ENCODE measurements at regions not wholly inside any gene's neighbourhood (a gene's known extent, or its start where the extent isn't known, plus 50 kb on each side); places are given as distances from the start of the nearest gene placed in this dataset.
"Not testable (repeated sequence)": the region's sequence is repeated elsewhere in the genome, so short reads cannot be mapped to it uniquely, and the experiment has no call there.

GRCh38 chrX:44742480-44743155 is 101.2 kb upstream of the DUSP21 start:
- no peaks in the 10 kb centered on the region for H3K36me3 Mint-ChIP-seq (ENCODE audit: unreplicated experiment)
- no peak for TF ChIP-seq CTCF (IDR thresholded peaks at IDR 0.05; ENCODE audit: partially characterized antibody, unreplicated experiment)
- H3K9me3 Mint-ChIP-seq (ENCODE audit: unreplicated experiment), result peaks cover 1% of the 10 kb centered on the region
- no peak for DNase-seq
- H3K4me3 Mint-ChIP-seq (ENCODE audit: unreplicated experiment), result no peak overlapping the region
- no peak overlapping the region for H3K27ac Mint-ChIP-seq (ENCODE audit: unreplicated experiment)
- no peaks in the 10 kb centered on the region for H3K27me3 Mint-ChIP-seq (ENCODE audit: unreplicated experiment)
- no peaks in the 10 kb centered on the region for H3K4me1 Mint-ChIP-seq (ENCODE audit: low read depth, unreplicated experiment)

GRCh38 chrX:44741859-44742258 is 102.0 kb upstream of the DUSP21 start:
- not testable (repeated sequence) for H3K36me3 Mint-ChIP-seq (ENCODE audit: unreplicated experiment); H3K4me1 Mint-ChIP-seq (ENCODE audit: low read depth, unreplicated experiment); H3K27ac Mint-ChIP-seq (ENCODE audit: unreplicated experiment); H3K27me3 Mint-ChIP-seq (ENCODE audit: unreplicated experiment); H3K9me3 Mint-ChIP-seq (ENCODE audit: unreplicated experiment); DNase-seq; H3K4me3 Mint-ChIP-seq (ENCODE audit: unreplicated experiment)

GRCh38 chrX:44741458-44741857 is 102.4 kb upstream of the DUSP21 start:
- not testable (repeated sequence) for H3K27me3 Mint-ChIP-seq (ENCODE audit: unreplicated experiment); H3K27ac Mint-ChIP-seq (ENCODE audit: unreplicated experiment); H3K4me3 Mint-ChIP-seq (ENCODE audit: unreplicated experiment); DNase-seq; H3K4me1 Mint-ChIP-seq (ENCODE audit: low read depth, unreplicated experiment); H3K36me3 Mint-ChIP-seq (ENCODE audit: unreplicated experiment); H3K9me3 Mint-ChIP-seq (ENCODE audit: unreplicated experiment)

GRCh38 chrX:44735498-44735897 is 108.3 kb upstream of the DUSP21 start:
- no peak overlapping the region for H3K27ac Mint-ChIP-seq (ENCODE audit: unreplicated experiment)
- peaks cover 2% of the 10 kb centered on the region for H3K9me3 Mint-ChIP-seq (ENCODE audit: unreplicated experiment)
- H3K4me3 Mint-ChIP-seq (ENCODE audit: unreplicated experiment), result no peak overlapping the region
- no peak for TF ChIP-seq CTCF (IDR thresholded peaks at IDR 0.05; ENCODE audit: partially characterized antibody, unreplicated experiment)
- no peaks in the 10 kb centered on the region for H3K4me1 Mint-ChIP-seq (ENCODE audit: low read depth, unreplicated experiment)
- no peak for DNase-seq
- H3K27me3 Mint-ChIP-seq (ENCODE audit: unreplicated experiment), result no peaks in the 10 kb centered on the region
- no peaks in the 10 kb centered on the region for H3K36me3 Mint-ChIP-seq (ENCODE audit: unreplicated experiment)

GRCh38 chrX:44733931-44734330 is 109.9 kb upstream of the DUSP21 start:
- no peak for TF ChIP-seq CTCF (IDR thresholded peaks at IDR 0.05; ENCODE audit: partially characterized antibody, unreplicated experiment)
- no peaks in the 10 kb centered on the region for H3K27me3 Mint-ChIP-seq (ENCODE audit: unreplicated experiment)
- H3K4me3 Mint-ChIP-seq (ENCODE audit: unreplicated experiment), result no peak overlapping the region
- no peak for DNase-seq
- peaks cover 2% of the 10 kb centered on the region for H3K9me3 Mint-ChIP-seq (ENCODE audit: unreplicated experiment)
- H3K4me1 Mint-ChIP-seq (ENCODE audit: low read depth, unreplicated experiment), result no peaks in the 10 kb centered on the region
- no peaks in the 10 kb centered on the region for H3K36me3 Mint-ChIP-seq (ENCODE audit: unreplicated experiment)
- no peak overlapping the region for H3K27ac Mint-ChIP-seq (ENCODE audit: unreplicated experiment)

- Mint-ChIP-seq H3K27ac (ENCODE audit: unreplicated experiment) (no peak overlapping the region), H3K4me3 (ENCODE audit: unreplicated experiment) (no peak overlapping the region), H3K36me3 (ENCODE audit: unreplicated experiment) (no peaks in the 10 kb centered on the region), H3K27me3 (ENCODE audit: unreplicated experiment) (no peaks in the 10 kb centered on the region), H3K9me3 (ENCODE audit: unreplicated experiment) (no peaks in the 10 kb centered on the region), H3K4me1 (ENCODE audit: low read depth, unreplicated experiment) (no peaks in the 10 kb centered on the region)
- DNase-seq, result no peak
- no peak for TF ChIP-seq CTCF (IDR thresholded peaks at IDR 0.05; ENCODE audit: partially characterized antibody, unreplicated experiment)
These were observed 112.7 kb upstream of the DUSP21 start for GRCh38 chrX:44731160-44731559.

All from glutamatergic neuron (in vitro differentiated cells).